ENCODE measurements at regions not wholly inside any gene's neighbourhood (a gene's known extent, or its start where the extent isn't known, plus 50 kb on each side); places are given as distances from the start of the nearest gene placed in this dataset.

- no peaks in the 10 kb centered on the region for H3K79me2 ChIP-seq (ENCODE audit: control insufficient read depth, insufficient read depth, low read length)
- no peaks in the 10 kb centered on the region for H3K9me3 ChIP-seq (replicated peaks; ENCODE audit: control insufficient read depth, insufficient read depth, low read length)
- no peak overlapping the region for H3K27ac ChIP-seq (ENCODE audit: control insufficient read depth, insufficient read depth)
- H3K27me3 ChIP-seq (replicated peaks in 1 of 2; ENCODE audit: control insufficient read depth in 2 of 2, insufficient read depth in 2 of 2, low read length in 1 of 2): no peaks in the 10 kb centered on the region
- TF ChIP-seq RBBP5 (conservative IDR thresholded peaks at IDR 0.05): no peak
- 0 out of 2 replicates have a peak, but pooled peaks have one; percentile 25 for TF ChIP-seq ATF7 (IDR thresholded peaks at IDR 0.05; ENCODE audit: low read depth)
- no peak for ATAC-seq
- no peaks in the 10 kb centered on the region for H4K20me1 ChIP-seq (ENCODE audit: control insufficient read depth, insufficient read depth)
- no peak overlapping the region for H3K4me3 ChIP-seq
- intact Hi-C loops (cut with micrococcal nuclease; ENCODE audit: unreplicated experiment) (loop anchor here (10.0 kb wide), 1 partner anchor 461 kb away; no protein-coding TSS in a partner anchor), in situ Hi-C loops (cut with MboI) (no loop called here)
- ChIA-PET POLR2A (no interaction called here), CTCF (no interaction called here), SMC1A (ENCODE audit: uncharacterized antibody, unreplicated experiment) (no interaction called here), RAD21 (ENCODE audit: unreplicated experiment) (no interaction called here)
- no peak overlapping the region for H3K4me2 ChIP-seq (ENCODE audit: control insufficient read depth, insufficient read depth)
- H3K36me3 ChIP-seq (ENCODE audit: control insufficient read depth in 2 of 2, insufficient read depth in 2 of 2, low read length in 1 of 2): no peaks in the 10 kb centered on the region
- no peak overlapping the region for H2AFZ ChIP-seq (ENCODE audit: control insufficient read depth, low read depth, low read length)
- FAIRE-seq: no peak
- no peaks in the 10 kb centered on the region for H3K4me1 ChIP-seq (ENCODE audit: control insufficient read depth, insufficient read depth, low read length)
- BruUV-seq (replicated peaks): no TSS peak
- no peak for DNase-seq (ENCODE audit: low read depth, low spot score)
- H3K9ac ChIP-seq (ENCODE audit: control insufficient read depth, insufficient read depth, low read length): no peak overlapping the region
- 47% methylated on average over 3 of the region's 3 CpGs for WGBS (ENCODE audit: insufficient coverage, insufficient replicate concordance, low lambda C conversion rate, missing lambda C conversion rate)
Measured at GRCh38 chr6:51554029-51554428, 533.4 kb downstream of the PKHD1 start.

- no peaks in the 10 kb centered on the region for H3K4me1 ChIP-seq (ENCODE audit: control insufficient read depth, insufficient read depth, low read length)
- ATAC-seq: peak; percentile 77
- intact Hi-C loops (cut with micrococcal nuclease; ENCODE audit: unreplicated experiment) (loop anchor here (10.0 kb wide), 1 partner anchor 456 kb away; no protein-coding TSS in a partner anchor), in situ Hi-C loops (cut with MboI) (no loop called here)
- no peaks in the 10 kb centered on the region for H4K20me1 ChIP-seq (ENCODE audit: control insufficient read depth, insufficient read depth)
- H3K27me3 ChIP-seq (replicated peaks in 1 of 2; ENCODE audit: control insufficient read depth in 2 of 2, insufficient read depth in 2 of 2, low read length in 1 of 2): no peaks in the 10 kb centered on the region
- 0% methylated on average over 2 of the region's 2 CpGs for WGBS (ENCODE audit: insufficient coverage, insufficient replicate concordance, low lambda C conversion rate, missing lambda C conversion rate)
- TF ChIP-seq RAD21 (IDR thresholded peaks at IDR 0.05; ENCODE audit: insufficient read depth, low read depth, low read length) (peak; percentile 59), CTCF (IDR thresholded peaks at IDR 0.05 in 2 of 3, conservative IDR thresholded peaks at IDR 0.05 in 1 of 3; ENCODE audit: control insufficient read depth in 2 of 3, extremely low read depth in 1 of 3, insufficient read depth in 1 of 3, low read depth in 3 of 3, low read length in 3 of 3) (peak in 2 of 3 experiments; percentile 20 to 49; a peak in 3 of 6 replicates), HDGF (IDR thresholded peaks at IDR 0.05) (no peak), SMC3 (IDR thresholded peaks at IDR 0.05; ENCODE audit: borderline replicate concordance, low read length) (peak; percentile 48)
- no peak overlapping the region for H3K4me3 ChIP-seq
- H2AFZ ChIP-seq (ENCODE audit: control insufficient read depth, low read depth, low read length): no peak overlapping the region
- ChIA-PET SMC1A (ENCODE audit: uncharacterized antibody, unreplicated experiment) (interaction anchor here (0.8 to 1.0 kb wide), 3 partner anchors 191 to 400 kb away, joined by 3 to 5 read pairs (median 4); no protein-coding TSS in a partner anchor), CTCF (interaction anchor here (0.8 to 2.0 kb wide), 4 partner anchors 285 to 491 kb away, joined by 3 to 6 read pairs (median 3); no protein-coding TSS in a partner anchor), RAD21 (ENCODE audit: unreplicated experiment) (no interaction called here), POLR2A (no interaction called here)
- H3K27ac ChIP-seq (ENCODE audit: control insufficient read depth, insufficient read depth): no peak overlapping the region
- DNase-seq (ENCODE audit: low read depth, low spot score): no peak
- no peaks in the 10 kb centered on the region for H3K79me2 ChIP-seq (ENCODE audit: control insufficient read depth, insufficient read depth, low read length)
- H3K4me2 ChIP-seq (ENCODE audit: control insufficient read depth, insufficient read depth): no peak overlapping the region
- no TSS peak for BruUV-seq (replicated peaks)
- FAIRE-seq: no peak
- no peaks in the 10 kb centered on the region for H3K9me3 ChIP-seq (replicated peaks; ENCODE audit: control insufficient read depth, insufficient read depth, low read length)
- no peak overlapping the region for H3K9ac ChIP-seq (ENCODE audit: control insufficient read depth, insufficient read depth, low read length)
- H3K36me3 ChIP-seq (ENCODE audit: control insufficient read depth in 2 of 2, insufficient read depth in 2 of 2, low read length in 1 of 2): no peaks in the 10 kb centered on the region
Measured at GRCh38 chr6:51559059-51559458, 528.4 kb downstream of the PKHD1 start.

Data from GM12878 (cell line).